Stimulated activated CD4-positive, alpha-beta T cell treated with anti-CD3 and anti-CD28 coated beads, Interleukin-15, amount 100 ng/mL, for 1 hour (primary cell): ENCODE measurements at regions not wholly inside any gene's neighbourhood (a gene's known extent, or its start where the extent isn't known, plus 50 kb on each side); places are given as distances from the start of the nearest gene placed in this dataset.

Experiments
- DNase-seq, 2 donors: peaks; one replicate each; pipeline ENCODE4 v3.0.0-alpha.2; 2020; ENCODE audit warnings: low read depth in 1 of 2, low spot score in 1 of 2

DNA sequence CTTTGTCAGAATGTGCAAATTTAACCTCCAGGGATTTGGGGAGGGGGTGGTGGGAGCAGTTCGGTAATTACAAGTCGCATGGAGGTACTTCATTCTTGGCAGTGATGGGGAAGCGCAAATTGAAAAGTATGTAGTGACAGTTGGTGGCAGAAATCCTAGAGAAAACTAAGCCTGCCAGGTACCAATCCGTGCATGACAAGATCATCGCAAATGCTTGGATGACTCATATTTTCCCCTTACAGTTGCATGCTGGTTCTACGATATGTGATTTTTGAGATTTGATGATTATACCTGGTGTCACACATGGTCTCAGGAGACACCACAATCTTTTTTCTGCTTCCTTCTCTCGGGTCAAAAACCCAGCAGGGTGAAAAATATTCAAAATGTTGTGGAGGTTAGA lies 479.7 kb upstream of the ID2 start:
- no peak for DNase-seq

DNA sequence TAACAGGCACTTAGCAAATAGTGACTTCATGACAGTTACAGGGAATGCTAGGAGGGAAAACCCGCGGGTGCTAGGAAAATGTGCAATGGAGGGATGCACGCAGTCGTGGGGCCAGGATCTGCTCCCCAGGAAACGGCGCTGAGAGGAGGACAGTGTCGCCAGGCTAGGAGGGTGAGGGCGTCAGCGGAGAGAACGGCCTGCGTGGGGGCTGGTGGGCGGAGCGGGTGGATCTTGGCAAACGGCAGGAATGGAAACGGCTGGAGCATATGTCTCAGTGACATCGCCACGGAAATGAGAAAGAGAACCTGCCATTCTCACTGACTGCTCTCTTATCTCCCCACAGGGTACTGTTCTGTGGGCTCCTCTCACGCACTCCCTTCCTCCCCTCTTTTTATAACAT lies 478.5 kb upstream of the ID2 start:
- no peak for DNase-seq

DNA sequence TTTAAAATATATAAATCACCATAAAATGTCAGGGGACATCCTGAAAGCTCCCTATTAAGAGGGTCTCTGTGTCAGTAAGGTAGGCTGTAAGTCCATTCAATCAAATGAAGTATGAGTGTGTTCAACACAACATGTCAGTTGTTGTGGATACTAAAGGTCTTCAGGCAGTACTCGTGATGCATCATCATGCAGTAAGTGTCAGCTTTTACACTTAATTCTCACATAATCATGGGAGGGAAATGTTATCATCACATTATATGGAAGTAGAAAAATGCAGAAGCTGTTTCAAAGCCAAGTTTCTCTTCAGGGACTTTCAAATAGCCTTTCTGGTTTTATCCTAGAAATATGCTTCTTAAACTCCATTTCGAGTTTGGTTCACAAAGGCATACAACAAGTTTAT lies 477.1 kb upstream of the ID2 start:
- DNase-seq, result no peak

DNA sequence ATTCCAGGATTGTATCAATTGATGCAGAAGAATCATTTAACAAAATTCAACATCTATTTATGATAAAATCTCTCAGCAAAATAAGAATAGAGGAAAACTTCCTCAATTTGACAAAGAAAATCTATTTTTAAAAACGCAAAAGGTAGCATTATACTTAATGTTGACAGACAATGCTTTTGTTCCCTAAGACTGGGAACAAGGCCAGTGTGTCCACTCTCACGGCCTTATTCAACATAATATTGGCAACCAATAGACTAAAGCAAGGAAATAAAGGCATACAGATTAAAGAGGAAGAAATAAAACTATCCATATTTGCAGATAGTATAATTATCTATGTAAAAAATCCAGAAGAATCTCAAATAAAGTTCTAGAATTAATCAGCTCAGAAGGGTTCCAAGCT lies 472.4 kb upstream of the ID2 start:
- DNase-seq, result no peak

DNA sequence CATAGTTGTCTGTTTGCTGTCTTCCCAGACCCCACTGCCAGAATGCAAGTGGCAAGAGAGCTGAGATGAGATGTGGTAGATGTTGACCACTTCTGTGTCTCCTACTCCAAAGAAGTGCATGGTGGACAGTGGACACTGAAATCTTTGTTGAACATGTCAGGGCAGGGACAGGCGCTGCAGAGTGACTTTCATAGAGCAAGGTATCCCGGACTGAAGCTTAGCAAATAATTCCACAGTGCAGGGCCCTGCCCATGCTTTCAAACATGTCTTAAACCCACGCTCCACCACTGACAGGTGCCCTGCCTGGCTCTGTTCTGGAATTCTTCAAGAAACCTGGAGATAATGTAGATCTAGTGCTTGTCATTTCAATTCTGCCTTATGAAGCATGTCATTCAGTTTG lies 470.5 kb upstream of the ID2 start:
- DNase-seq, result no peak

DNA sequence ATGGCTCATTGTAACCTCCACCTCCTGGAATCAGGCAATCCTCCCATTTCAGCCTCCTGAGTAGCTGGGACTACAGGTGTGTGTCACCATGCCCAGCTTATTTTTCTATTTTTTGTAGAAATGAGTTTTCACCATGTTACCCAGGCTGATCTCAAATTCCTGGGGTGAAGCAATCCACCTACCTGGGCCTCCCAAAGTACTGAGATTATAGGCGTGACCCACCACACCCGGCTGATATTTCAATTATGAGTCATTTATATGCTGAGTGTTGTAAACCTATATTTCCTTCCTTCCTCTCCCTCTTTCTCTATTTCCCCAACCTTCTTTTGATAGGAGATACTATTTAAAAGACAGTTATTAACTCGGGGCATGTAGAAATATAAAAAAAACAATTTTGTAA lies 469.6 kb upstream of the ID2 start:
- no peak for DNase-seq

DNA sequence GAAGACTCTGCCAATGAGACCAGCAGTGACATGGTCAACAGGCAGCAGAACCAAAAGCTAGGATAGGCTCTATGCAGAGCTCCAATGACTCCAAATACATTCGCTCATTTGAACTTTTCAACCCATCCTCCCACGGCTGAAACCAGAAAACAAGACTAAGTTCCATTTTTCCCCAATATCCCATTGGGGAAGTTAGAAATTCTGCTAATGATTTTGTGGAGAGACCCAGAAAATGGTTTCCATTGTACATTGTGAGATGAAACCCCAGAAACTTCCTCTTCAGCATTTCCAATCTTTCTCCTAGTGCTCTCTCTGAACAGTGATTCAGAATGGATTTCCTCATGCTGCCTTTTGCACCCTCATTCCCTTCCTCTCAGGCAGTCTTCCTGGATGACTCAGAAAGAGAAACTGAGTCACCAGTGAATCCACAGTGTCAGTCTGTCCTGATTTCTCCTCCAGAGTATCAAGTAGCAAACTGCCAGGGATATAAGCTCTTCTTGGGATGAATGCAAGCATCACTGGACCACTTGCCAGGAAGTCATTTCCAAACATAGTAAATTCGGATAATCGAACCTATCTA lies 467.7 kb upstream of the ID2 start:
- DNase-seq, result no peak

DNA sequence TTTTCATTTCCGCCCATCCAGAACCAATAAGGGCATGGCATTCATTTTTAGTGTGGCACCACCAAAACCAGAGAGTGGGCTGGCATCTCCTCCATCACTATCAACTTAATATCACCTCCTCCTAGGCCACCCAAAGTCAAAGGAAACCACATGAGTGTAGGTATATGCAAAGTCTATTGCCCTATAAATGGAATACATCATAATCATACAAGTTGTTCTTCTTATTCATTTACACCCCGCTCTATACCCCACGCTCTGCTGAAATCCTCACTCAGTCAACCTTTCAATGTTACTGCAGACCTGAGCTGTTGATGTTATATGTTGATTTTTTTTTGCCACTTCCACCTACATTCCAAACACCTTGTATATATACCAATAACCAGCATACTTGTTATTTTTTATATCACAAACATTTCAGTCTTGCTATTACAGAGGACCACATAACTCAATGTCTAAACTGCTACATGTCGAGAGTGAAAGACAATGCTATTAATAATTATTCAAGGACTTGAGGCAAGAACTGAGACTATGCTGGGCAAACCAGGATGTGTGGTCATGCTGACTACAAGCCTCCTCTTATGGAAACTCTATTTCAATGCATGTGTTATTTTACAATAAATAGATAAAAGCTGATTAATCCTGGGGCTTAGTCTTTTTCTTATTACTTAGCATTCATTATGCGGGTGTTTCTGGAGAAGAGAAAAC lies 466.5 kb upstream of the ID2 start:
- DNase-seq, result no peak

DNA sequence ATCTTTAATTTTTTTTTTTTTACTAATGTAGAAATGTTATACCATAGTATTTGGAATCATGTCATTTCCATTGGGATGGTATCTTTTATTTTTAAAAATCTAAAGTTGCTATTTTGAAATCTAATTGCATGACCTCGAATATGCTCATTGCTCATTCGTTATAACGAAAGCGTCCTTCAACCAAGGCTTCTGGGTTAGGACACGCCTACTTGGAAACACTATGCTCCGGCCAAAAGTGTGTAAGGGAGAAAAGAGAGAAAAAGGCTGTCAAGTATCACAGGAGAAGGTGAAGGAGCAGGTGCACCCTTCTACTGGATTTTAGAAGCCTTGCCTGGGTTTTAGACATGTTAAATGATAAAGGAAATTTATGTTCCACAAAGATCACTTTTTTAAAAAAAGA lies 465.9 kb upstream of the ID2 start:
- no peak for DNase-seq

DNA sequence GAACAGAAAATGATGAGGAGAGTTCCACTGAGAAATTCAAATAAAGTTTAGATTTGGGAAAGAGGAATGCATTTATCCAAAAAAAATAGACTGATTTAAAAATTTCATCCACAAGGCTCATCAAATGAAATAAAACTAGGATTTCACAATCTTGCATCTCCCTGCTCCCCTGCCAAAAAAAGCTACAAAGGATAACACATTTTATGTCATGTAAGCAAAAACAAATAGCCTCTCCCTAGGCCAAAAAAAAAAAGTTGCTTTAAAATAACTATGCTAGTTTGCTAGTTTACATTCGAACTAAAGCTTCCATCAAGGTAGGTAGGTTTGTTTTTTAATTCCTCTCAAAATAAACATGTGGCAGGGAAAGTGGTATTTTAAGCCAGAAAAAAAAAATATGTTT lies 465.5 kb upstream of the ID2 start:
- no peak for DNase-seq

DNA sequence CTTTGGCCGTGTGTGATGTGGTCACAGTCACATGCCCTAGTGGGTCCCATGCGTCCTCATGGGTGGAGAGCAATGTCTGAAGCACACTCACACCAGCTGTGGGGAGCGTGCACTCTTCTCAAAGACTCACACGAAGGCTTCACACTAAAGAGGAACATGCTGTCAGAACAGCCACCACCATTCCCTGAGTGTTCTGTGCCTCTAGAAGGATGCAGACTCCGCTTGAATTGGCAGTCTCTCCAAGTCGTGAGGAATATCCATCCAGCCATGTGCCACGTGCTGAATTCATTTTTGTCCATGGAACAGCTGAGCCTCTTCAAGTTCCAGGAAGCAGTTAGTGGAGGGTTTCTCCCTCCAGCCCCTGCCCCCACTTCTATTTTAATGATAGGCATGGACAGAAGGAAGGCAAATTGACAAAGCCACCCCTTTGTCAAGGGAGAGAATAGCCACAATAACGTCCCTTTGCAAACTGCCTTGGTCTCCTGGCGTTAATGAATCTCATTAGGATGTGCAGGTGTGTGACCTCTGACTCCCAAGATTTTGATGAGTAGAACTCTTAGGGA lies 464.3 kb upstream of the ID2 start:
- no peak for DNase-seq

DNA sequence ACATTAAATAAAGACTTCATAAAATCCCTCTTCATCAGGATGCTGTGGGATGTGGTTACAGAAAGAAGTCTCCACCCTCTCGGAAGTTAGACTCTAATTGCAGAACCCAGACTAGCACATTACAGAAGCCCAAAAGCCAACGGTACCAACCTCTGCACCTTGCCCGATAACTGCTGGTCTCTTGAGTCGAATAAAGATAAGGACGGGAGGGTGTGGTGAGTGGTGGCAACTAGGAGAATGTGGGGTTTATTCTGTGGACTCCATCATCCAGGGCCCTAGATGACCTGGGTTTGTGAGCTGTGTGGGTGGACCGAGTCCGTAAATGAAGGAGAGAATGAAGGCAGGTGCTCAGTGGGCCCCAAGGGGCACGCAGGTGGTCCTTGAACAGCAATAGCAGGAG lies 462.8 kb upstream of the ID2 start:
- DNase-seq, result no peak

DNA sequence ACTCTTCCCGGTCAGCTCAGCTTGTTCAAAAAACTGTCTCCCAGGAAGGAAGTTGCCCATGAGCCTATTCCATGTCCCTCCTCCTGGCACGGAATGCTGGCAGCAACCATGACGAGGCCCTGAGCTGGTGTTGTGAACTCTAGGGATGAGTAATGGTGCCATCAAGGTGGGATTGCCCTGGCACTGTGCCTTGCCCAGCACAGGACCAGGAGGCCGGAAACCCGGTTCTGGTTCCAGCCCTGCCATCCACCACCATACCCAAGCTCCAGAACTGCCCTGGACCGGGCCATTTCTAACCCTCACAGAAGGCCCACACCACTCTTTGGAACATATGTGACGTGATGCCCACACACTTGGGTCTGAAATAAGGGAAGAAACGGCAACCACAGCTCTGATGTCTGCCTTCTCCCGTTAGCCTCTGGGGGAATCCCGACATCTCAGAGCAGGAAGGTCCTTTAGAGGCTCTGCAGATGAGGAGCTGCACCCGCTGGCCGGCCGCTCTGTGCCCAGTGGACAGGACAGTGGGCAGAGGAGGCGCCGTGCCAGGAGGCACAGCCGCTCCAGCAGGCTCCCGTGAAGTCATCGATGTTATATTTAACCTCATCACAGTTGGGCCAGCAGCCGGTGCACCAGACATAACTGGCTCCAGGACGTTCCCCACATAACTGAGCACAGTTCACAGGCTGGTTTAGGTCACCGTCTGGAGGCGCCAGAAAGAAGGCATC lies 462.1 kb upstream of the ID2 start:
- no peak for DNase-seq

DNA sequence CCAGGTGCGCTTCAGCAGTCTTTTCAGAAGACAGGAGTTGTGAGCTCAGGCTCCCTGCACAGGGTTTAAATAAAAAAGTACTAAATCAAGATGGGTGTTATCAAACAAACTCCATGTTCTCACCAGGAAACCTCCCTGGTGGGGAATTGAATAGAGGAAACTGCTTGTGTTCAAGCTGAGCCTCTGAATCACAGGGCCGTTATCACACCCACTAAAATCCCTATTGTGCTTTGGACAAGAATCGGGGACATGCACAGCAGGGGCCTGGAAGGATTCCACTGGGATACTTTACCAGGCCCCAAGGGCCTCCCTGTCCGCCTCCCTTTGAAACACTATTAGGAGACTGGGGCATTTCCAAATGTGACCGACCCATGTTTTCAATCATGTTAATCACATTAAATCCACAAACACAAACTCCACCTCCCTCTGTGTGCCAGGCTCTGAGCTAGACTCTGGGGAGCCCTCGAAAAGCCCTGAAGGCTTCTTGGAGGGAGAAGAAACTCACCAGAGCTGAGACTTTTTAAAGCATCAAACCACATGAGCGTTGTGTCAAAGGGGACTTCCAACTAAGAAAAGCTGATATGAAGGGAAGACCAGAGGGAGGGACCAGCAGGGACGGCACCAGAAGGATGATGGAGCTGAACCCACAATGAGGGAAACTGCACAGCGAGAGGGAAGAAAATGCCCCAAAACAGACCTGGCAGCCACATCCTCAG lies 458.7 kb upstream of the ID2 start:
- no peak for DNase-seq

DNA sequence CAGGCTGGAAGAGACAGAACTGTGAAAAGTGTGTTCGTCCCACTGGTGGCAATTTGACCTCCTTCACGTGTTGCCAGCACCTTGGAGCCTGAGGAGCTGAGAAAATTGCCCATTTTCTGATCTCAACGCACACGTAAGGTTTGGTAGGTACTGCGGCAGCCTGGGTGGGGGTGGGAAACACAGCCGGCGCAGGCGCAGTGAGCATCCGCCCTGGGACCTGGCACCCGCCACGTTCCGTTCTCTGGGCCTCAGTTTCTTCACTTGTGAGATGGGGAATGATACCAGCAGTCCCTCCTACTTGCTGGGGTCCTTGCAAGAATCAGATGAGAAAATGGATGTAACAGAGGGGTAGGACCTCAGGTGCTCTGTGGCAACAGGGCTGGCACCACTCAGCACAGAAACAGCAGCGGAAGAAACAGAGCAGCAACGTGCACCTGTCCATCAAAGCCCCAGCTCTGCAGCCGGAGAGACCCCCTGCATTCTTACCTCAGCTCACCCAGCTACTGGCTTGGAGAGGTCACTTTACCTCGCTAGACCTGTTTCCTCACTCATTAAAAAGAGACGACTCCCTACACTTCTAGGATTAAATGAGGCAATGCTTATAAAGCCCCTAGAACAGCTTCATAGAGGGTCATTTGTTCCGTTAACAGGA lies 458.0 kb upstream of the ID2 start:
- no peak for DNase-seq

DNA sequence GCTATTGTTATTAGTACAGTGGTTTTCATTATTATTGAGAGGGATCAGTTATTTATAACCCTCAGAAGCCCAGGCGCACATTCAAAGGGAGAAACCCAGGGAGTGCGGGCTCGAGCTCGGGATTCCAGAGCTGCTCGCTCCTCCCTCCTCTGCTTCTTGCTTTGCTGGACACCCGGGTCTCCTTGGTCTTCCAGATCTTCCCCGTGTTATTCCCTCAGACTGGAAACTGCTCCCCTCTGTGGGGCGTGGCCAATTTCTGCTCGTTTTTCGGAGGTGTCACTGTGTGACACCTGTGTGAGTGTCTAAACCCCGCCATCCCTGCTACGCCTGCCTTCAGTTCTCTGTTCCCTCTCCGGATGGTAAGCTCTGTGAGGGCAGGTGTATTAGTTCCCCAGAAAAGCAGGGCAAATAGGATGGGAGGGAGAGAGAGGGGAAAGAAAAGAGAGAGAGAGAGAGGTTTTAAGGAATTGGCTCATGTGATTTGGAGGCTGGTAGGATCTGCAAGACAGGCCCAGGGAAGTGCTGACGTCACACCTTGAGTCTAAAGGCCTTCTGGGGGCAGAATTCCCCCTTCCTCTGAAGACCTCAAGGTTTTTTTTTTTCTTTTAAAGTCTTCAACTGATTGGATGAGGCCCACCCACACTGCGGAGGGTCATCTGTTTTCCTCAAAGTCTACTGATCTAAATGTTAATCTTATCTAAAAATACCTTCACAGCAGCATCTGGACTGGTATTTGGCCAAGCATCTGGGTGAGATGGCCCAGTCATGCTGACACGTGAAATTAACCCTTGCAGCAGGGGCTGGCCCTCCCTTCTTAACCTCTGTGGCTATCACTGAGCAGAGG lies 457.3 kb upstream of the ID2 start:
- DNase-seq, result no peak

DNA sequence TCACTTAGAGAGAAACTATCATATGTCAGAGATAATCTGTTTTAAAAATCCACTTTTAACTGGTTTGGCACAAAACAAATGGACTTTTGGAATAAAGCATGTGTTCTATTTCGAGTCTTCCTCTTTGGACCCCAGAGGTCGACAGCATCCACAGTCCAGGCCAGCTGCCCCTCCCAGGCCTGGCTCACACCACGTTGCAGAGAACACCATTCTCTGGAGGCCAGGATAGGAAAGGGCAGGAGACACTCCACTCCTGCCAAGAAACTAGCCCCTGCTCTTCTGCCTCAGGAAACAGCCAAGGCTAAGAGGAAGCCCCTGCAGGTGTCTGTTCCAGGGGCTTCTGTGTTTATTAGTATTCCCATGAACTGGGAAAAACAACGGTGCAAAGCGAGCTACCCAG lies 456.6 kb upstream of the ID2 start:
- DNase-seq, result no peak

DNA sequence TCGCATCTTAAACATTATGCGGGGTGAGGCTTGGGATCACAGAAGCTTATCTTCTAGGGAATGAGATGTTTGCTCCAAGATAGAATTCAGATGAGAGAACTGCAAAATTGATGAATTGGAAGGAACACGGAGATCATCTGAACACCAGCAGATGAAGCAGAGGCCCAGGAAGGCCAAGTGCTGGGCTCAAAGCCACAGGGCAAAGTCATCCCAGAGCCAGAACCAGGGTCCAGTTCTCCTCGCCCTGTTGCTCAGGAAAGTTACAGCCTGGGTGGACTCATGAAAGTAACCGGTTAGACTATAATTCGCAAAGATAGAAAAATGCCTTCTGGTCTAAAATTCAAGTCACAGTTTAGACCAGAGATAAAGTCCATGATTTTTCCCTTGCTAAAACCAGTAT lies 456.1 kb upstream of the ID2 start:
- DNase-seq, result no peak

DNA sequence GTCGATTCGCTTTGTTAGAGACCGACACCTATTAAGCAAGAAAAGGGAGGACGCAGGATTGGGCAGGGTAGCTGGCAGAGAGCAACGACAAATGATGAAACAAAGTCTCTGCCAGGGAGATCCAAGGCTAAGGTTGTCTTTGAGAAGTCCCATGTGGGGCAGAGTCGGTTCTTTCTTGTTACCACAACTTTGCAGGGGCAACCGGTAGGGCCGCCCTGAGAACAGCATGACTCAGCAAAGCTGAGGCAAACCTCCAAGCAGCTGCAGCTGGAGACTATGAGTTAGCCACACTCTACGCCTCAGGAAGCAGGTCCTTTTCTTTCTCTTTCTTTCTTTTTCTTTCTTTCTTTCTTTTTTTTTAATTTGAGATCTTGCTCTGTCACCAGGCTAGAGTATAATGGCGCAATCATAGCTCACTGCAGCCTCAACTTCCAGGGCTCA lies 452.3 kb upstream of the ID2 start:
- peak in 1 of 2 donors; percentile 11 for DNase-seq

DNA sequence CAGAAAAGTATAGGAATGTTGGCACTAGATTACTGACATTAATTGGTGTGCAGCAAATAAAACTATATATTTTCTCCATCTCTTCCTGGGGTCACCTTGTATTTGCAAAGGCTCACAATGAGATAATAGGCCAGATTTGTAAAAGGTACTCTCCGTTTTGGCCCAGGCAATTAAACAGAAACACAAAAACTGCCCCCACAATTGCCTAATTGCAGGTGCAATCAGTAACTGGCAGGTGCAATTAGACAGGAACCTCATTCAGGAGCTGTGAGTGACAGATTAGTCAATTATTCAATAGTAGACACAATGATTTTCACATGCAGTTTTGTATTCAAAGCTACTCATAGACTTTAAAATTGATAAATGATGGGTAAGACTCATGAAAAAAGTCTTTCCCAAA lies 451.4 kb upstream of the ID2 start:
- DNase-seq, result no peak
